ENCODE measurements at regions not wholly inside any gene's neighbourhood (a gene's known extent, or its start where the extent isn't known, plus 50 kb on each side); places are given as distances from the start of the nearest gene placed in this dataset.

- no peak for TF ChIP-seq CTCF (IDR thresholded peaks at IDR 0.05)
- peak; percentile 9 to 23 (median 12) for TF ChIP-seq POLR2AphosphoS5 (IDR thresholded peaks at IDR 0.05)
- TF ChIP-seq POLR2A (IDR thresholded peaks at IDR 0.05), result peak; percentile 45
These were observed 202.0 kb downstream of the AUH start for GRCh38 chr9:91159664-91160121.

Measured in transverse colon (tissue), 4 donors.